ENCODE measurements at regions not wholly inside any gene's neighbourhood (a gene's known extent, or its start where the extent isn't known, plus 50 kb on each side); places are given as distances from the start of the nearest gene placed in this dataset.

DNA sequence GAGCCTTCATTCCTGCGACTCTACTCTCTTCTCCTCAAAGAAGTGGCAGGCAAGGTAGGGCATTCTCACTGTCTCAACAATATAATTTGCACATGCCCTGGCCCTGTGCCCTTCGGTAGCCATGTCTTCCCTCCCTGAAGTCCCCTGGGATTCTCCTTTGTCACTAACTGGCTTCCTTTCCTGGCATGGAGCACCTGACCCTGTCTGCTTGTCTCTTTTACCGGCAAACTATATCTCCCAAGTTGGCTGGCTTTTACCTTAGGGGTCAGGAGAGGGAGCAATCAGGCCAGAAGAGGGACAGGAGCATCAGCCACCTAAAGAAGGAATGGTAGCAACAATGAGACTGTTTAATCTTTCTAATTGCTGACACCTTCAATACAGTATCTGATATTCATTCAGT lies 51.9 kb upstream of the RMDN2 start:
- POLR2A ChIA-PET, result interaction anchor here (1.1 kb wide), 1 partner anchor 9 kb away, joined by 3 read pairs; no protein-coding TSS in a partner anchor
- CTCF ChIA-PET, result interaction anchor here (0.7 to 2.1 kb wide), 4 partner anchors 18 to 477 kb away, joined by 3 to 6 read pairs (median 4); no protein-coding TSS in a partner anchor

DNA sequence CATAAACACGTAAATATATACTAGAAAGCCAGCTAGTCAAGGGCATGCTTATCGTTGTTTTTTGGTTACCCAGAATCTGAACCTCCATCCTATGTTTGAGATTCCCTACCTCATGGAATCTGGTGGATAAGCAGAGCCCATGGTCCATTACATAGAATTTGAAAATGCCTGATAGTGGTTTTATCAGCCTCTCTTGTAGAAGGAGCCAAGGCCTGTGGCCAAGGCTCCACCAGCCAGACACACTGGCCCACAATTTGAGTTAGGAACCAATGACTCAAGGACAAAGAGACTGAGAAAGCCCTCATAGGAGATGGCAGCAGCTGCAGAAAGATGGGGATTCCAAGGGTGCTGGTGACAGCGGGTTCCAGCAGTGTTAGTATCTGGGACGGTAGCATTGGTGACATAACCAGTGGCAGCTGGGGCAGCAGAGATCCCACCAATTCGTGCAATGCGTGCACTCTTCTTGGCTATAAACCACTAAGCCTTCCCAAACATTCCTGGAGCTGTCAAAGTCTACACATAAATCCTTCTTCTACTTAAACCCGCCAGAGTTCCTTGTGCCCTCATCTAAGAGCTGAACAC lies 51.2 kb upstream of the RMDN2 start:
- ChIA-PET CTCF (interaction anchor here (1.0 to 2.2 kb wide), 4 partner anchors 17 to 487 kb away, joined by 3 to 10 read pairs (median 4); no protein-coding TSS in a partner anchor), POLR2A (no interaction called here)

DNA sequence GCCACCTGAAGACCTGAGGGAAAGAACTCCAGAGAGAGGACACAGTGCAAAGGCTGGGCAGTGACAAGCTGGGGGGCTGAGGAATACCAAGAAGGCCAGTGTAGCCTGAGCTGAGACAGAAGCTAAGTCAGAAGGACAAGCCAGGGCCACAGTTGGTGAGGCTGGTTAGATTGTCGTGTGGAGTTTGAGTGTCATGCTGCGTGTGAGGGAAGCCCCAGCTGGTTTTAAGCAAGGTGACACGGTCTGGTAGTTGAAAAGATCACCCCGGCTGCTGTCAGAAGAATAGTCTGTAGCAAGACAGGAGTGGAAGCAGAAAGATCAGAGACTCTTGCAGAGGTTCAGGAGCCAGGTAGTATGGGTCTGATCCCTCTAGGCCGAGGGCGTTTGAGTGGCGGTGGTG lies 50.6 kb upstream of the RMDN2 start:
- ChIA-PET CTCF (interaction anchor here (1.3 to 4.0 kb wide), 4 partner anchors 41 to 487 kb away, joined by 3 to 25 read pairs (median 8); no protein-coding TSS in a partner anchor), POLR2A (no interaction called here)
